SKM-1 treated with dmso at 0.1 percent for 144 hours (cell line): ENCODE measurements at regions not wholly inside any gene's neighbourhood (a gene's known extent, or its start where the extent isn't known, plus 50 kb on each side); places are given as distances from the start of the nearest gene placed in this dataset.
A peak's percentile ranks its signal among the peaks of the same experiment; 100 is the strongest.
"Not testable (repeated sequence)": the region's sequence is repeated elsewhere in the genome, so short reads cannot be mapped to it uniquely, and the experiment has no call there.

Source experiments
- DNase-seq: peaks from one replicate; lab custom pipeline; 2025; ENCODE audit not compliant: unreplicated experiment; lab: John Stamatoyannopoulos, UW

GRCh38 chr20:11467436-11467835 lies 450.3 kb upstream of the BTBD3 start:
- no peak for DNase-seq

- no peak for DNase-seq
Measured at GRCh38 chr20:11468880-11469279, 448.8 kb upstream of the BTBD3 start.

- DNase-seq = no peak
Measured at GRCh38 chr20:11469795-11470435, 447.8 kb upstream of the BTBD3 start.

- DNase-seq = no peak
Measured at GRCh38 chr20:11473983-11474382, 443.7 kb upstream of the BTBD3 start.

- DNase-seq = no peak
Measured at GRCh38 chr20:11483697-11484096, 434.0 kb upstream of the BTBD3 start.

GRCh38 chr20:11484479-11484878 lies 433.2 kb upstream of the BTBD3 start:
- DNase-seq = no peak

- no peak for DNase-seq
Measured at GRCh38 chr20:11492386-11492785, 425.3 kb upstream of the BTBD3 start.

GRCh38 chr20:11492846-11493245 lies 424.8 kb upstream of the BTBD3 start:
- no peak for DNase-seq

- no peak for DNase-seq
Measured at GRCh38 chr20:11496380-11496779, 421.3 kb upstream of the BTBD3 start.

GRCh38 chr20:11497545-11497944 lies 420.1 kb upstream of the BTBD3 start:
- no peak for DNase-seq

GRCh38 chr20:11499101-11499634 lies 418.5 kb upstream of the BTBD3 start:
- DNase-seq = no peak

GRCh38 chr20:11502061-11502460 lies 415.6 kb upstream of the BTBD3 start:
- peak; percentile 29 for DNase-seq

- no peak for DNase-seq
Measured at GRCh38 chr20:11502671-11503070, 415.0 kb upstream of the BTBD3 start.

- DNase-seq = no peak
Measured at GRCh38 chr20:11509776-11510175, 407.9 kb upstream of the BTBD3 start.

- no peak for DNase-seq
Measured at GRCh38 chr20:11511821-11512220, 405.9 kb upstream of the BTBD3 start.

- DNase-seq = not testable (repeated sequence)
Measured at GRCh38 chr20:11513241-11513745, 404.4 kb upstream of the BTBD3 start.

GRCh38 chr20:11516448-11516847 lies 401.2 kb upstream of the BTBD3 start:
- no peak for DNase-seq

- no peak for DNase-seq
Measured at GRCh38 chr20:11520596-11520995, 397.1 kb upstream of the BTBD3 start.

- DNase-seq = no peak
Measured at GRCh38 chr20:11521476-11522365, 396.0 kb upstream of the BTBD3 start.

- DNase-seq = no peak
Measured at GRCh38 chr20:11522366-11522741, 395.3 kb upstream of the BTBD3 start.

GRCh38 chr20:11529047-11529446 lies 388.6 kb upstream of the BTBD3 start:
- no peak for DNase-seq

GRCh38 chr20:11537032-11537431 lies 380.7 kb upstream of the BTBD3 start:
- DNase-seq = no peak
